ENCODE measurements at regions not wholly inside any gene's neighbourhood (a gene's known extent, or its start where the extent isn't known, plus 50 kb on each side); places are given as distances from the start of the nearest gene placed in this dataset.

GRCh38 chr2:173644146-173644545 is 289.5 kb downstream of the CDCA7 start:
- TF ChIP-seq, protein P1, sequence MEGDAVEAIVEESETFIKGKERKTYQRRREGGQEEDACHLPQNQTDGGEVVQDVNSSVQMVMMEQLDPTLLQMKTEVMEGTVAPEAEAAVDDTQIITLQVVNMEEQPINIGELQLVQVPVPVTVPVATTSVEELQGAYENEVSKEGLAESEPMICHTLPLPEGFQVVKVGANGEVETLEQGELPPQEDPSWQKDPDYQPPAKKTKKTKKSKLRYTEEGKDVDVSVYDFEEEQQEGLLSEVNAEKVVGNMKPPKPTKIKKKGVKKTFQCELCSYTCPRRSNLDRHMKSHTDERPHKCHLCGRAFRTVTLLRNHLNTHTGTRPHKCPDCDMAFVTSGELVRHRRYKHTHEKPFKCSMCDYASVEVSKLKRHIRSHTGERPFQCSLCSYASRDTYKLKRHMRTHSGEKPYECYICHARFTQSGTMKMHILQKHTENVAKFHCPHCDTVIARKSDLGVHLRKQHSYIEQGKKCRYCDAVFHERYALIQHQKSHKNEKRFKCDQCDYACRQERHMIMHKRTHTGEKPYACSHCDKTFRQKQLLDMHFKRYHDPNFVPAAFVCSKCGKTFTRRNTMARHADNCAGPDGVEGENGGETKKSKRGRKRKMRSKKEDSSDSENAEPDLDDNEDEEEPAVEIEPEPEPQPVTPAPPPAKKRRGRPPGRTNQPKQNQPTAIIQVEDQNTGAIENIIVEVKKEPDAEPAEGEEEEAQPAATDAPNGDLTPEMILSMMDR (conservative IDR thresholded peaks at IDR 0.05; ENCODE audit: low read length) = no peak
- no peak for TF ChIP-seq EZH2phosphoT487 (IDR thresholded peaks at IDR 0.05; ENCODE audit: borderline replicate concordance)
